SW480 (cell line): ENCODE measurements at regions not wholly inside any gene's neighbourhood (a gene's known extent, or its start where the extent isn't known, plus 50 kb on each side); places are given as distances from the start of the nearest gene placed in this dataset.
"Not testable (repeated sequence)": the region's sequence is repeated elsewhere in the genome, so short reads cannot be mapped to it uniquely, and the experiment has no call there.

Experiments
- DNase-seq: peaks from one replicate; pipeline ENCODE4 v3.0.0-alpha.2; 2016; ENCODE audit warnings: low spot score

DNA sequence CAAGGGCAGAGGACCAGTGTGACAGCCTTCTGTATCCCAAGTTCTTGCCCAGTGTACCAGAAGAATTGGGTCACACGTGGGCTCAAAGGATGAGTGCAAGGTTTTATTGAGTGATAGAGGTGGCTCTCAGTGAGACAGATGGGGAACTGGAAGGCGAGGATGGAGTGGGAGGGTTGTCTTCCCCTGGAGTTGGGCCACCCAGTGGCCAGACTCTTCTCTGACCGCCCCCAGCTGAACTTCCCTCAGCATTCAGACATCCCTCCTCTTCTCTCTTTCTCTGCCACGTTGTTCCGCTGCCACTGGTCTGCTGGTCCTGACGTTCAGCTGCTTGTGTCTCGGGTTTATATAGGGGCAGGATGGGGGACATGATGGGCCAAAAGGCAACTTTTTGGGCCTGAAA, 150.1 kb upstream of the IVNS1ABP start:
- no peak for DNase-seq

DNA sequence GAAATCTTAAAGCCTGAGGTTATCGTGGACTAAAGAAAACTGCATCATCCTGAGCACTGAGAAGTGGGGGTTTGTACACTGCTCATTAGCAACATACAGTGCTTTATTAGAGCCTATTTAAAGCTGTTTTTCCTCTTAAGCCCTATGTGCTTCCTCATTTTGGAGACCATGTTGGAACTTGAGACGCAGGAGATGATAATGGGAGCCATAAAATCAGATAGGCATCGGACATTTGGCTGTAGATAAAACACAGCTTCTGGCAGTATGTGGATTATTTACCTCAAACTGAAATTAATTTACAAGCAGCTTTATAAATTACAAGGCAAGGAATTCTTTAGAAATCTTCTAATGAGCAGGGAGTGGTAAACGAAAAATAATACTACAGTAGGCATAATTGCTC, 147.7 kb upstream of the IVNS1ABP start:
- no peak for DNase-seq

DNA sequence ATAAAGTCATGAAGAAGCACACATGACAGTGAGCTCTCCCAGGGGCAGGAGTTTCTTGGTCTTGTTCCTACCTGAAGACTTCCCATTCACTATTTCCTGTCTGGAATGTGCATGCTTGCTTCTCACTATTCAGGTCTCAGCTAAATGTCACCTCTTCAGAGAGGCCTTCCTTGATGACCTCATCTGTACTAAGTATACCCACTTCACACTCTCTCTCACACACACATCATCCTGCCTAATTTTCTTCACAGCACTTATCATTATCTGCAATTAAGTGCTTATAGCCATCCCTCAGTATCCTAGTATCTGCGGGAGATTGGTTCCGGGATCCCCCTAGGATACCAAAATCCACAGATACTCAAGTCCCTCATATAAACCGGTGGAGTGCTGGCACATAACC, 146.4 kb upstream of the IVNS1ABP start:
- DNase-seq = no peak

DNA sequence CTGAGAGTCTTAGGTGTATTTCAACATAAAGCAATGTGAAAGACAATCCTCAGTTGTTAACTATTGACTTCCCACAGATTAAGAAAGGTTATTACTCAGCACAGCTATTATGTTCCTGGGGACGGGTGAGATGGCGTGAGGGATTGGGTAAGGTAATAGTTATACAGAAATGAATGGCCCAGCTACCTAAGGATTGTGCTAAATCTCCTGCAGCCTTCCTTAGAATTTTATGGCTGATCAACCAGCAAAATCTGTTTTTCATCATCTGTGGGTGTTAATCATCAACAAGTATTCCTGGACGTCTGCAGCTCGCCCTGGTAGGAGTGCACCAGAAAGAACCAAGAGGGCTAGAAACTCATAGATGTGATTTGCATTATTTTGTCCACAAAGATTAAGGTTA, 146.0 kb upstream of the IVNS1ABP start:
- DNase-seq = no peak

DNA sequence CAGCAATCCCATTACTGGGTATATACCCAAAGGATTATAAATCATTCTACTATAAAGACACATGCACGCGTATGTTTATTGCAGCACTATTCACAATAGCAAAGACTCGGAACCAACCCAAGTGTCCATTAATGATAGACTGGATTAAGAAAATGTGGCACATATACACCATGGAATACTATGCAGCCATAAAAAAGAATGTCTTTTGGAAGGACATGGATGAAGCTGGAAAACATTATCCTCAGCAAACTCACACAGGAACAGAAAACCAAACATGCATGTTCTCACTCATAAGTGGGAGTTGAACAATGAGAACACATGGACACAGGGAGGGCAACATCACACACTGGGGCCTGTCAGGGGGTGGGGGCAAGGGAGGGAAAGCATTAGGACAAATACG, 143.7 kb upstream of the IVNS1ABP start:
- not testable (repeated sequence) for DNase-seq

DNA sequence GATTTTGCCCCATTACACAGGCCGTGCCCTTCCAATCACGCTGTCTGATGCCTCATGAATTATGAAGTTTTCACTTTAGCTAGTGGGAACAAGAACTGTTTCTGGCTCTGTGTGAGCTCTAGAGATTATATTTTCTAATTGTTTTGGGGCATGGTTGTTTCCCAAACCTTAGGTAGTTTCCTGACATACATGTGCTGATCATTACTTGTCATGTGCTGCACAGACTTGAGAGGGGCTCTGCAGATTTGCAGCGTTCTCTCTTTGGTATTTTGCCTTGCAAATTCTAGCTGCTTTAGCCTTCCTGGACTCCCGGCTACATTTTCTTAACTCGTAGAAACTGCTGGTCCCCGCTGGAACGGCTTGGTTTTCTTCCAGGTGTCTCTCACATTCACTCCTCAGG, 142.1 kb upstream of the IVNS1ABP start:
- DNase-seq = no peak

DNA sequence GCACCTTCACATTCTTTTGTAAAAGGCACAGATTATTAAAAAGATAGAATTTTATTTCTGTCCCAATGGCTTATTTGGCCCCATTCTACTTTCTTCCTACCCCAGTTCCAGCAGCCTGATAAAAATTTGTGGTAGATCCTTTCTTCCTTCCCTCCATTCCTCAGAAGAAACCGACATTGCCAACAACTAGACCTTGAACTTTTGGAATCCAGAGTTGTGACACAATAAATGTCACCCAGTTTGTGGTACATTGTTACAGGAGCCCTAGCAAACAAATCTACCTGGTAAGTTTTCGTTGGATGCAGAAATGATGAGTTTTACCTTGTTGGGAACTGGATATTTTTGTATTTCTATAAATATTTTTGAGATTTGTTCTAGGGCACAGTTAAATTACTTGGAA, 141.6 kb upstream of the IVNS1ABP start:
- DNase-seq = no peak

DNA sequence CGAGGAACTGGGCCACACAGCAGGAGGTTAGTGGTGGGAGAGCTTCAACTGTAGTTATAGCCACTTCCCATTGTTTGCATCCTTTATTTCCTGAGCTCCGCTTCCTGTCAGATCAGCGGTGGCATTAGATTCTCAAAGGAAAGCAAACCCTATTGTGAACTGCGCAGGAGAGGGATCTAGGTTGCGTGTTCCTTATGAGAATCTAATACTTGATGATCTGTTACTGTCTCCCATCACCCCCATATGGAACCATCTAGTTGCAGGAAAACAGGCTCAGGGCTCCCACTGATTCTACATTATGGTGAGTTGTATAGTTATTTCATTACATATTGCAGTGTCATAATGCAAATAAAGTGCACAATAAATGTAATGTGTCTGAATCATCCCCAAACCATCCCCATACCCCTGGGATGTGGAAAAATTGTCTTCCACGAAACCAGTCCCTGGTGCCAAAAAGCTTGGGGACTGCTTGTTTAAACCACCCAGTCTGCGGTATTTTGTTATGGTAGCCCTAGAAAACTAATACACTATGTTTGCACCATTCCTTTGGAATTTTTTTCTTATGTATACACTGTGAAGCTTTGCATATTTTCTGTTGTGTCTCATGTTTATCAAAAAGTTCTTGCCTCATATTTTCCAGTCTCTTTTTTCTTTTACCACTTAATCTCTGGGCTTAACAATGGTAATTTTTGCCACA, 136.6 kb upstream of the IVNS1ABP start:
- no peak for DNase-seq

DNA sequence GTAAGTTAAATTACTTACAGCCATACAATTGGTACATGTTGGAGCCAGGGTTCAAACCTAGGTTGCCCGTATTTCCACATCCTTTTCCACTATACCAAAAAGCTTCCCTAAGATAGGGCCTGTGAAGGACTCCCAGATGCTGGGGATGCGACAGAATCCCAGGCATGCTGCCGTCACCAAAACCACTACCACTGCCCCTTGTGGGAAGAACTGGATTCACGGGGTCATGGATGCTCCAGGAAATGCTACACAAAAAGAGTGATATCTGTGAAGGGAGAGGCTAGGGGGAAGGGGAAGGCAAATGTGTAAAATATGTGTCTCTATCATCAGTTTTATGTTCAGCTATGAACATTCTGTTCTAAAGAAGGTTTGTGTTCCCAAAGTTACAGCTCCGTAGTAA, 133.9 kb upstream of the IVNS1ABP start:
- no peak for DNase-seq

DNA sequence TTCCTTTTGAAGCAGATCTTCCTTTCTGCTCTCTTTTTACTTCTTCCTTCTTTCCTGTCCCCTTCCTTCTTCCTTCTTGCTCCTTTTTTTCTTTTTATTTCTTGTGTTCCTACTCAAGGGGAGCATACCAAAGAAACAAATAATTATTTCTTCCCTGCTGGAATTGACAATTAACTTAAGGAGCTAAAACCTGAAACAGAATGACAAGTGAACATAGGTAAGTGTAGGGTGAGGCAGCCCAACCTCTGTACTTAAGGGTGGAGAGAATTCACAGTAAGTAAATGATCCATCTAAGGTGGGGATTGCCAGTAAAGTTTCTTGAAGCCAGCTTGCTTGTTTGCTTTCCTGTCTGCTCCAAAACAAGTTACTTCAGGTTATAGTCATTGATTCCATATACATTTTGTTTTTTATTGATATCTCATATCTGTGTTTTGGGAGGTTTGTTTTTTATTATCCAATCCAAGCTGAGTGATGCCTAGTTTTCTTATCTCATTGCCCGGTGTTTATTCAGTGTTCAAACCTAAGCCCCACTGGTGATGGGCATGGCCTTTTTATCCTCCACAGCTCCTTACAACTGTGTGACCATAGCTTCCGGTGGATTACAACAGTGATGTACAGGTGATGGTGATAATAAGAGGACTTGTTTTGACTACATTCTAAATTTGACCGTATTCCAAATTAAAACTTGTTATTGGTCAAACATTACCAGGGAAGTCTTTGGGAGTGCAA, 133.2 kb upstream of the IVNS1ABP start:
- DNase-seq = no peak

DNA sequence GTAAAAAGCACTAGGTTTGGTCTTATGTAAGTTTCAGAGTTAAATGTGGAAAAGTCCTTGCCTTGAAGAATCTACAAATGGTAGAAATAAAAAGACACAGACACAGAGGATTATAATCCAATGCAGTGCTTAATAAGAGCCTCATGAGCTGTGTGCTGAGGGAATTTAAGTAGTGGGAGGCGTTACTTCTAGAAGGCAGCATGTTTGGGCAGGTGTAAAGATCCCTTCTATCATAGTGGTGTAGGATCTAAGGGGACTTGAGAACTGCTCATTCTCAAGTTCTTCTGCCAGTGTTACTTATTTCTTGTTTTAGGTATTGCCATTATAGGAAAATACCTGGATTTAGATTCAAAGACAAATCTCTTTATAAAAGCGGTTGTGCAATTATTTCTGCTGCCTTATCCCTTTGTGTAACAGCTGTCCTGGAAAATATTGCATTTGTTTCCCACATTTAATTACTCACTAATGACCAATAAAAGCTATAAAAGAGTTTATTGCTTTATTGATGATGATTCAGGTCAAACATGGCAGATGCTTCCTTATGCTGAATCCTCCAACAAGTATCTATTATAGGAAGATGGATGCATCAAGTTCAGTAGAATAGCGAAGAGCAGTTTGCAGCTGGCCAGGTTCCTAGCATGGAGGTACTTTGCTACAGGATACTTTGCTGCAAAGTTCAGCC, 132.5 kb upstream of the IVNS1ABP start:
- no peak for DNase-seq

DNA sequence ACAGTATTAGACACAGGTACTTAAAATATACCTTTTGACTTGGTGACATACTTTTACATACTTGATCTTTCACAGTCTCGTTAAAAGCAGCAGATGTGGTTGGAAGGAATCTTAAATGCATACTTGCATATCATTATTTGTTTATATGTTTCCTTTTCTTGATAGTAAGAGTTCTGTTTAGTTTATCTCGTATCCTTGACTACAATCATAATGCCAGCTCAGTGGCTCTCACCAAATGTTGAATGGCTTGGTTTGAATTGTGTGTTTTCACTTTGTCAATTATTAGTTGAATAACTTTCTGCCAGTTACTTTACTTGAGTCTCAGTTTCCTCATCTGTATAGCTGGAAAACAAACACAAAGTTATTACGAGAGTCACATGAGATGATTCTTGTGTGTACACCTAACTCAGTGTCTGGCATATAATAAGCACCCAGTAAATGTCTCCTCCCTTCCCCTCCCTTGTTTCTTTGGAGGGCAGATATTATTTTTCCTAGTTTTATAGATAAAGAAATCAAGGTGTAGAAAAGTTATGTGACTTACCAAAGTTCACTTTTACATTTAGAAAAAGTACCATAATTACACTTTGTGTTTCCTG, 131.6 kb upstream of the IVNS1ABP start:
- DNase-seq = no peak

DNA sequence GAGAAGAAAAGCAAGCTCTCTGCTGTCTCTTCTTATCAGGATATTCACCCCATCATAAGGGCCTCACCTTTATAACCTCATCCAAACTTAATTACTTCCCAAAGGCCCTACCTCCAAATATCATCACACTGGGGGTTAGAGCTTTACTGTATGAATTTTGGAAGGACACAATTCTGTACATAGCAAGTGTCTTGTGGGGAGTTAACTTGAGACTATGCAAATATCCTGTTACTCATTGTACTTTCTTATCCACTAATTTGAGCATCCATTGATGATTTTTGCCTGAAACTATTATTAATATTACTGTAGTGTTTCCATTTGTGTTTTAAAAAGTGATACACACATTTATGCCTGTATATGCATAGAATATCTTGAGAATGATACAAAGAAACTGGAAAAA, 129.1 kb upstream of the IVNS1ABP start:
- no peak for DNase-seq

DNA sequence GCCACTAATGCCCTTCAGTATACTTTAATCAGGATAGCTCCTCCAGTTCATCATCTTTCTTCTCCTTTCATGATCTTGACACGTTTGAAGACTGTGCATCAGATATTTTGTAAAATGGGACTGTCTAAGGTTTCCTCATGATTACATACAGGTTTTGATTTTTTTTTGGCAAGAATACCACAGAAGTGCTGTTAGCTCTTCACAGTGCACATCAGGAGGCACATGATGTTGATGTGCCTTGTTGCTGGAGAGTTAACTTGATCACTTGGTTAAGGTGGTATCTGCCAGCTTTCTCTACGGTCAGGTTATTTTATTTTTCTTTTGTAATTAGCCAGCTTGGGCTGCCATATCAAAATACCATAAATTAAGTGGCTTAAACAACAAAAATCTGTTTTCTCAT, 128.6 kb upstream of the IVNS1ABP start:
- DNase-seq = no peak

DNA sequence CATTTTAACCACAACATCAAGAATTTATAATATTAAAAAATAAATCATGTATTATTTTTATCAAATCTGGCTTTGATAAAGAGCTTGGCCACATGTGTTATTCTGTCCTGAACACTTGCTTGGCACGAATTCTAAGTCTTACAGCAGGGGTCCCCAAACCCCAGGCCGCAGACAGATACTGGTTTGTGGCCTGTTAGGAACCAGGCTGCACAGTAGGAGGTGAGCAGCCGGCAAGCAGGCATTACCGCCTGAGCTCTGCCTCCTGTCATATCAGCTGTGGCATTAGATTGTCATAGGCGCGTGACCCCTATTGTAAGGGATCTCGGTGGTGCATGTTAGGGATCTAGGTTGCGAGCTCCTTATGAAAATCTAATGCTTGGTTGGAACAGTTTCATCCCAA, 127.6 kb upstream of the IVNS1ABP start:
- DNase-seq = no peak

DNA sequence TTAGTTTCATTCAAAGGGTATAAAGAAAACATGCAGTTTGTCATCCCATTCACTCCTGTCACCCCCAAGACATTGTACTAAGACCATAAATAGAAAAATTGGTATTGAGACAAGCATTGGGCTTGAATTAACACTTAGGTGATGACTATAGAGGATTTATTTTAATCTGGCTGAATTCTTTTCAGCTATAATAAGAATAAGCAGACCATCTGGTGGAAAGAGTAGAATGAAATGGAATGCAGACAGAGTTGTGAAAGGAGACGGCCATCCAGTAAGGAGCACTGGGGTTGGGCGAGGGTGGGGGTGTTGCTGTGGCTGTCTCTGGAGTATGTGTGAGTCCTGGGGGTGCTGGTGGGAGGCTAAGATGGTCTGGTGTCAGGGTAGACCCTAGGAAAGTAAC, 125.0 kb upstream of the IVNS1ABP start:
- no peak for DNase-seq

DNA sequence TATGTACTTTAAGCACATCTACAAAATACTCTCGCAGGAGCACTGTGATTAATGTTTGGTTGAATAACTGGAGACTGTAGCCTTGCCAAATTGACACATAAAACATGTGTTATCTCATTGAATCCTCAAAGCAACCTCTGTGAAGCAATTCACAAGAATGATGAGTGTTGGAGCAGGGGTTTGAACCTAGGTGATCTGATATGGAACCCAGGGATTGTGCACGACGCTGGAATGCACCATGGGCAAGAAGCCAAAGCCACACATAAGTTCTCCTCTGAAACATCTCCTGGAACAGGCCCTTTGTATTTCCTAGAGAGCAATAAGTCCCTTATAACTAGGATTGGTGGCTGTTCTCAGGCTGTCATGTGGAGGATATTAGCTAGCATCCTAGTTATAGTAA, 124.6 kb upstream of the IVNS1ABP start:
- DNase-seq = peak; percentile 6

DNA sequence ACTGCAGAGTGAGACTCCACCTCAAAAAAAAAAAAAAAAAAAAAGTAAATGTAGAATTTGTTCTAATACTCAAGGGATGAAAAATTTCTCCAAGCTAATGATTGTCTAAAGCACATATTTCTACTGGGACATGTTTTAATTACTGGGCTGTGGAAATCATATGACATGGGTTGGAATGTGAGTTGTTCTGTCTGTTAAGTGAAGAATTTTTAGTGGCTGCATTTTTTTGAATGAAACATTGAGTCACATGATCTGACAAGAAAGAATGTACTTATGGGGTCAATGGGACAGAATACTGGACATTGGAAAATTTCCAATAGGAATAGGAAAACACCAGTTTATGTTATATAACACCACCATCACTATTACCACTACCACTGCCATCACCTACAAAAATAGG, 123.8 kb upstream of the IVNS1ABP start:
- no peak for DNase-seq

DNA sequence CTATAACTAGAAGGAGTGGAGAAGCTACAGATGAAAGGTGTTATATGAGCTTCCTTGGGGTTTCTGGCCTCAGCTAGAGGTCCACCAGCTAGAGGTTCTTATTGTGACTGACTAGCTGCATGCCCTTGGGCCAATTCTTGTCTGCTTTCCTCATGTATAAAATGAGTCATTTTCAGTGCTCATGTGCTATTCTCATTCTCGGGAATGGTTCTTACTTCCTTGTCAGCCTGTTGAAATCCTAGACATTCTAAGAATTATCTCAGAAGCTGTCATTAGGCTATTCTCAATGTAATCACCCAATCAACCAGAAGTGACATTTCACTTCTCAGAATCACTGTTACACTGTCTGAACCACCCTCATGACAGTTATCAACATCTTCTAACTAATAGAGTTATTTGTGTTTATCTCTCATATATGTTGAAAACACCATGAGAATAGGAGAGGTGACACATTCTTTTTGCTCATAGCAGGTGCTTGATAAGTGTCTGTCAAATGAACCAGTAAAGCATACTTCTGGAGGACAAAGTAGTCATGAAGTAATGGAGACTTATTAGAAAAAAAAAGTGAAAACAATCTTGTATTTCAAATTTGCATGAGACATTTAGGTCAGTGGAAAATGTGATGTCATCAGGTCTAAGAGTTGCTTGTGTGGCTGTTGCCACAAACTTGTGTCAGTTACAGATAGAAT, 122.8 kb upstream of the IVNS1ABP start:
- DNase-seq = no peak

DNA sequence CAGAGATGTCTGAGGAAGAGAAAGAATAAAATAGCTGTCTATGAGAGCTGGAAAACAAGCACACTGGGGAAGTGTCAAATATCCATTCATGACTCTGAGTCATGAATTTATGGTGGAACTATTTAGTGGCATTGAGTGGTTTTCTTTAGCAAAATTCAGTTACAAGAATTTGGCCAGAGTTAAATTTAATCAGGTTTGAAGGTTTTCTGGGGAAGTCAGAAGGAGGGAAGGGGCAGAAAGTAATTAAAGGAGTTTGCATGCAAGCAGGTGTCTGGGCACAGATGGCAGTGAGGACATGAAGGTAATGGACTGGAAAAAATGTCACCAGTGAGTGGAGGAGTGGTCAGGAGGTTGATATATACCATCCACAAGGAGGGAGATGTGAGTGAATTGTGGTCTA, 121.9 kb upstream of the IVNS1ABP start:
- no peak for DNase-seq

DNA sequence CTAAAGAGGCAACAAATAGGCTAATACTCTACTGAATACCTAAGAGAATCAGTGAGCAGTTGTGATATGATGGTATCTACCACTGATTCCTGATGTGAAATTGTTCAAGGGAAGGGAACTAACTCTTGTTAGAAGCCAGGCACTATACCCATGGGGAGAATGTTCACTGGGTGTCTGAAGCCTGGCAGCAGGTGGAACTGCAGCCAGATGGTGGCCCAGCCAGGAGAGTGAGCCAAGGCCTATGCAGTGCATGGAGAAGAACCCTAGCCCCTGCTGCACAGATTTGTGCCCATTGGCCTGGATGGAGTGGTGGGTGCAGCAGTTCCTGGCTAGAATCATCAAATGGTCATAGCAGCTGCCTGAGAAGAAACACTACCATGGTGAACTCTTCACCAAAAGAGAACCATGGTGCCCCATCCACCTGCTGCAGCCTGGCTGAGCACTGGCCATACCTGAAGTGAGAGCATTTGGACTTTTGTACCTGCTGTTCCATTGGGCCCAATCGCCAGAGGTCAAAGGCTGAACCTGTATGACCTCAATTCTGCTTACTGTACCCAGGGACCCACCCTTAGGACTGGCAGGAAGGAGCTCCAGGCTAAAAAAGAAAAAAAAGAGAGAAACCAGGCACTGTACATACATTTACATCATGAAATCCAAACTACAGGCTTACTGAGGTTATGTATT, 118.8 kb upstream of the IVNS1ABP start:
- no peak for DNase-seq

DNA sequence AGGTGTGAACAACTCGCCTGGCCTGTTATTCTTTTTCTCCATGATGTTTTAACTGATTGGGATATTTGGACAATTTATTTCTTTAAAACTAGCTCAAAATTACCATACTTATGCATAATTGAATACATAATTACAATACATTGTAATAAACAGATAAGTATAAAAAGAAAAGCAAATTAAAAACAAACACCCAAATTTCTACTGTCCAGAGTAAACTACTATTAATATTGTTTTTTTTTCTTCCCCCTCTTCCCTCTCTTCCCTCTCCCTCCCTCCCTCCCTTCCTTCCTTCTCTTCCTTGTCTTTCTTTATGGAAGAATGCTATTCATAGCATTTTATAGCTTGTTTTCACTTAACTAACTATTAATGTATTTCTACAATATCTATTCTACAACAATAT, 117.7 kb upstream of the IVNS1ABP start:
- no peak for DNase-seq
